Neutrophil (primary cell): ENCODE measurements at regions not wholly inside any gene's neighbourhood (a gene's known extent, or its start where the extent isn't known, plus 50 kb on each side); places are given as distances from the start of the nearest gene placed in this dataset.

Experiments
- H3K27ac ChIP-seq: fragments of 200-600 bp; sonication (generic); 2 replicates; pipeline ENCODE4 v1.5.1; 2016; ENCODE audit warnings: mild to moderate bottlenecking, moderate library complexity
- H3K27me3 ChIP-seq: fragments of 200-600 bp; sonication (generic); 2 replicates; pipeline ENCODE4 v1.6.0; 2016; ENCODE audit warnings: mild to moderate bottlenecking
- H3K36me3 ChIP-seq: fragments of 200-600 bp; sonication (generic); 2 replicates; pipeline ENCODE4 v1.5.1; 2017
- H3K4me1 ChIP-seq, 2 experiments: fragments of 200-600 bp in 1 of 2; sonication (generic) in 1 of 2; 1 replicate in 1 of 2; 2 replicates in 1 of 2; pipeline versions ENCODE4 v1.5.1 to v1.6.1; 2013 to 2016; ENCODE audit warnings: low read depth in 1 of 2, low read length in 1 of 2, mild to moderate bottlenecking in 1 of 2, moderate library complexity in 1 of 2; ENCODE audit not compliant: control insufficient read depth in 1 of 2, insufficient read depth in 1 of 2
- H3K4me3 ChIP-seq, 2 experiments: fragments of 200-600 bp in 1 of 2; sonication (generic) in 1 of 2; 1 replicate in 1 of 2; 2 replicates in 1 of 2; pipeline ENCODE4 v1.5.1; 2013 to 2016; ENCODE audit warnings: low read depth in 1 of 2, low read length in 1 of 2, mild to moderate bottlenecking in 1 of 2, moderate library complexity in 1 of 2
- H3K9me3 ChIP-seq: fragments of 200-600 bp; sonication (generic); 2 replicates; pipeline ENCODE4 v1.5.1; 2016
- CTCF ChIP-seq: fragments of 200-600 bp; sonication (generic); IDR thresholded peaks from 2 replicates; pipeline ENCODE4 v1.5.1; 2016; ENCODE audit warnings: antibody characterized with exemption

DNA sequence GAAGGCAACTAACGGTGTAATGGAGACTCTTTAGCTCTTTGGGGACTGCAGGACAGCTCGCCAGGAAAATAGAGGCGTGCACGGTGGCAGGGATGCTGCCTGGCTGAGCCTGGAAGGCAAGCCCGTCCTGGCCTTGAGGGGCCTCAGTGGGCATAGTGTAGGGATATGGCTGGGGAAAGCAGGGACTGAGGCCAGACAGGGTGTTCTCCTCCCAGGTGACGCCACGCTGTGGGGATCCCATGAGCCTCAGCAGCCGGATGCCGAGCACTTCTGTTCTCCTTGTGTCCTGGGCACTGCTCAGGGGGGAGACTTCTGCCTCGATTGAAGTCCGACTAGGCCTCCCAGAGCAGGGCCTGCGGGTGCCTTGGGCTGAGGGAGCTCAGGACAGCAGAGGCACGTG is 89.2 kb downstream of the NPIPB11 start:
- Histone ChIP-seq H3K27ac (no peak overlapping the region), H3K27me3 (no peaks in the 10 kb centered on the region), H3K36me3 (peaks cover 40% of the 10 kb centered on the region), H3K9me3 (no peaks in the 10 kb centered on the region), H3K4me3 (no peak overlapping the region), H3K4me1 (peaks cover 7 to 10% of the 10 kb centered on the region in 2 experiments)
- TF ChIP-seq CTCF = no peak

- Histone ChIP-seq H3K4me1 (peaks cover 7 to 10% of the 10 kb centered on the region in 2 experiments), H3K27ac (no peak overlapping the region), H3K36me3 (peaks cover 40% of the 10 kb centered on the region), H3K9me3 (no peaks in the 10 kb centered on the region), H3K4me3 (no peak overlapping the region), H3K27me3 (no peaks in the 10 kb centered on the region)
- TF ChIP-seq CTCF = no peak
Observed at GRCh38 chr16:29316761-29317183, 89.7 kb downstream of the NPIPB11 start.

DNA sequence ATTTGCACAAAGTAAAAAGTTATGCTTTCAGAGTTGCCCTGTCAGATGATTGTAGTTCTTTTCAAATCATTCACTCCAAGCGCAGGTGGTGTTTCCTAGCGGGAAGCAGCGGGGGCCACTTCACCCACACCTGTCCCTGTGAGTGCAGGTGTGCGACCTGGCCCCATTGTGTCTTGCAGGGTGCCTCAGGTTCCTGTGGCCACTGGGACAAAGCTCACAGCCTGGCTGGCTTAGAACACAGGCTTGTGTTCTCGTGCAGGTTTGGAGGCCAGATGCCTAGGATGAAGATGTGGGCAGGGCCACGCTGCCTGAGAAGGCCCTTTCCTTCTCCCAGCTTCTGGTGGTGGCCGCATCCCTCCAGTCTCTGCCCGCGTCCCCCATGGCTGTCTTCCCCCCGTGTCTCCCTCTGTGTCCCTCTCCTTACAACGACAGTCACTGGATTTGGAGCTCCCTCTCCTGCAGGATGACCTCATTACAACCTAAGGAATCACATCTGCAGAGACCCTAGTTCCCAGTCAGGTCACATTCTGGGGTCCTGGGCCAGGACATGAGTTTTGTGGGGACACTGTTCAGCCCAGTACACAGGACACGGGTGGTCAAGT is 90.5 kb downstream of the NPIPB11 start:
- Histone ChIP-seq H3K4me1 (peaks cover 7 to 10% of the 10 kb centered on the region in 2 experiments), H3K27ac (no peak overlapping the region), H3K36me3 (peaks cover 32% of the 10 kb centered on the region), H3K27me3 (no peaks in the 10 kb centered on the region), H3K9me3 (no peaks in the 10 kb centered on the region), H3K4me3 (no peak overlapping the region)
- TF ChIP-seq CTCF = no peak

DNA sequence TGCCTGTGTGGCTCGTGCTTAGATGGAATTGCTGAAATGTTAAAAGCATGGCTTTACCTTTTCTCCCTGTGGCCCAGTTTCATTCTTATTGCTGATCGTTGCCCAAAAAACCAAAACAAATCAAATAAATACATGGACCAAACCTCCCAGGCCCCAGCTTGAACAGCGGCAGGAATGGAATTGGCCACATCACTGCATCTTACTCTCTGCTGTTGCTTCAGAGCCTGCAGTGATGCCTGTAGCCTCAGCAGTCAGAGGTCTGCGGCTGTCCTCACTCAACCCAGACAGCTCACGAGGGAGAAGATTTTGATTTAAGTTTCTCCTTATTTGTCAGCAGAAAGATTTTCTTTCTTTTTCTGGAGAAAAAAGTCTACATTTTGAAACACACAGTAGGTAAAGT is 91.5 kb downstream of the NPIPB11 start:
- TF ChIP-seq CTCF = no peak
- H3K36me3 ChIP-seq = peaks cover 29% of the 10 kb centered on the region
- H3K4me3 ChIP-seq = no peak overlapping the region
- peaks cover 7 to 10% of the 10 kb centered on the region in 2 experiments for H3K4me1 ChIP-seq
- H3K27me3 ChIP-seq = no peaks in the 10 kb centered on the region
- H3K9me3 ChIP-seq = no peaks in the 10 kb centered on the region
- H3K27ac ChIP-seq = no peak overlapping the region

DNA sequence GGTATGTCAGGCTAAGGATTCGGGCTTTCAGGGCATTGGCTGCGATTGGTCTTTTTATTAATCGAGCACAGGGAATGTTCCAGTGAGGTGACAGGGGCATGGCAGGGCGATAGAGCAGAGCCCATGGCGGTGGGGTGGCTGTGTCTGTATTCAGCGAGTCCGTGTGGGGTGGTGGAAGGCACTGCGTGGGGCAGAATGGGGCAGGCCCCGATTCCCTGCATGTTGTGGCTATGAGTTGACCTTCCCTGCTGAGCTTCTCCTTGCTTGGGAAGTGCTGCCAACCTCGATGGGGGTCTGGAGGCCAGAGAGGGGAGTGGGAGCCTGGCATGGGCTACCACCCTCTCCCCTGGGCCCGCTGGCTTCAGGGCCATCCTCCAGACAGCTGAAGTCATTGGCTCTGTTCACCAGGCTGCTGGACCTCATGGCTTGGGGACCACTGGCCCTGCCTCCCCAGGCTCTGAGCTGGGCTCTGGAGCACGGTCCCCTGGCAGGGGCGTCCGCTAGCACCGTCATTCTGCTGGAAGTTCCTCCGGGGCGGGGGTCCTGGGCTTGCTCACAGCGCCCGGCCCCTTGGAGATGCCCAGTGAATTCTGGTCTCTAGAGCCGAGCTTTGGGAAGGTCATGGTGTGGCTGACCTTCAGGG is 92.1 kb downstream of the NPIPB11 start:
- Histone ChIP-seq H3K4me1 (peaks cover 7 to 10% of the 10 kb centered on the region in 2 experiments), H3K27me3 (no peaks in the 10 kb centered on the region), H3K36me3 (peaks cover 29% of the 10 kb centered on the region), H3K27ac (no peak overlapping the region), H3K4me3 (no peak overlapping the region), H3K9me3 (no peaks in the 10 kb centered on the region)
- no peak for TF ChIP-seq CTCF
